CD4-positive, CD25-positive, alpha-beta regulatory T cell (primary cell): ENCODE measurements at regions not wholly inside any gene's neighbourhood (a gene's known extent, or its start where the extent isn't known, plus 50 kb on each side); places are given as distances from the start of the nearest gene placed in this dataset.
A peak's percentile ranks its signal among the peaks of the same experiment; 100 is the strongest.

Source experiments
- ATAC-seq, 2 donors: fragments of 150-1000 bp; cut with Tn5 transposase; one replicate each; pipeline ENCODE4 v1.10.0; 2021; ENCODE audit warnings: low read depth in 2 of 2, moderate number of reproducible peaks in 2 of 2, moderate library complexity in 1 of 2
- DNase-seq, 3 donors: peaks; one replicate each; pipeline versions ENCODE4 v3.0.0 to v3.0.0-alpha.2; 2012 to 2022; ENCODE audit warnings: mixed read lengths in 1 of 3
- H3K27ac ChIP-seq: one replicate; pipeline ENCODE4 v1.7.0; 2013; ENCODE audit warnings: mild to moderate bottlenecking, low read length; ENCODE audit not compliant: insufficient read depth, poor library complexity, severe bottlenecking
- H3K27me3 ChIP-seq: one replicate; pipeline ENCODE4 v1.7.0; 2013; ENCODE audit warnings: low read length; ENCODE audit not compliant: control insufficient read depth, insufficient read depth
- H3K36me3 ChIP-seq: one replicate; pipeline ENCODE4 v1.7.0; 2013; ENCODE audit warnings: mild to moderate bottlenecking, low read length, moderate library complexity; ENCODE audit not compliant: control insufficient read depth, insufficient read depth
- H3K4me1 ChIP-seq: 2 replicates; pipeline ENCODE4 v1.7.0; 2013; ENCODE audit warnings: mild to moderate bottlenecking, low read length; ENCODE audit not compliant: insufficient read depth, control insufficient read depth, poor library complexity, severe bottlenecking
- H3K4me3 ChIP-seq: one replicate; pipeline ENCODE4 v1.7.0; 2013; ENCODE audit warnings: low read depth, mild to moderate bottlenecking, low read length, moderate library complexity
- H3K9me3 ChIP-seq, 2 experiments: 1 replicate in 1 of 2; 2 replicates in 1 of 2; pipeline ENCODE4 v1.7.0; 2013; ENCODE audit warnings: low read length in 2 of 2, mild to moderate bottlenecking in 1 of 2, moderate library complexity in 1 of 2; ENCODE audit not compliant: control insufficient read depth in 2 of 2
- H3K27ac Mint-ChIP-seq, 3 donors: one replicate each; pipeline ENCODE4 v1.8.0; 2020 to 2022; ENCODE audit warnings: mild to moderate bottlenecking in 3 of 3, mixed read lengths in 3 of 3, moderate library complexity in 2 of 3
- H3K27me3 Mint-ChIP-seq: one replicate; pipeline ENCODE4 v1.8.0; 2022; ENCODE audit warnings: mild to moderate bottlenecking, mixed read lengths
- H3K36me3 Mint-ChIP-seq: one replicate; pipeline ENCODE4 v1.8.0; 2020; ENCODE audit warnings: mixed read lengths
- H3K4me1 Mint-ChIP-seq, 4 donors: one replicate each; pipeline ENCODE4 v1.8.0; 2020 to 2022; ENCODE audit warnings: mixed read lengths in 4 of 4, mild to moderate bottlenecking in 1 of 4
- H3K4me3 Mint-ChIP-seq, 4 donors: one replicate each; pipeline ENCODE4 v1.8.0; 2020 to 2022; ENCODE audit warnings: mild to moderate bottlenecking in 4 of 4, mixed read lengths in 4 of 4, moderate library complexity in 3 of 4
- H3K9me3 Mint-ChIP-seq, 7 donors: one replicate each; pipeline ENCODE4 v1.8.0; 2020 to 2022; ENCODE audit warnings: mixed read lengths in 7 of 7, mild to moderate bottlenecking in 3 of 7, moderate library complexity in 2 of 7

- no peak for DNase-seq
- H3K4me1 Mint-ChIP-seq, result peaks cover 0 to 10% (median 4%) of the 10 kb centered on the region in 4 donors
- peaks cover 2% of the 10 kb centered on the region for H3K27me3 Mint-ChIP-seq
- no peaks in the 10 kb centered on the region for H3K27me3 ChIP-seq
- peaks cover 6% of the 10 kb centered on the region for H3K36me3 Mint-ChIP-seq
- H3K4me3 Mint-ChIP-seq, result no peak overlapping the region
- no peaks in the 10 kb centered on the region for H3K4me1 ChIP-seq
- H3K36me3 ChIP-seq, result no peaks in the 10 kb centered on the region
- H3K27ac ChIP-seq, result no peak overlapping the region
- H3K9me3 Mint-ChIP-seq, result no peaks in the 10 kb centered on the region
- no peaks in the 10 kb centered on the region for H3K9me3 ChIP-seq
- no peak for ATAC-seq
- H3K4me3 ChIP-seq, result no peak overlapping the region
- no peak overlapping the region for H3K27ac Mint-ChIP-seq
Observed at GRCh38 chr14:99028041-99028440, 244.0 kb downstream of the BCL11B start.

- H3K27ac Mint-ChIP-seq, result no peak overlapping the region
Observed at GRCh38 chr14:99028521-99028920, 243.5 kb downstream of the BCL11B start.

GRCh38 chr14:99029145-99029915 lies 242.7 kb downstream of the BCL11B start:
- Mint-ChIP-seq H3K27me3 (peaks cover 4% of the 10 kb centered on the region), H3K36me3 (peaks cover 6% of the 10 kb centered on the region), H3K27ac (no peak overlapping the region), H3K9me3 (no peaks in the 10 kb centered on the region), H3K4me1 (peaks cover 0 to 10% (median 4%) of the 10 kb centered on the region in 4 donors), H3K4me3 (no peak overlapping the region)
- Histone ChIP-seq H3K36me3 (no peaks in the 10 kb centered on the region), H3K27ac (no peak overlapping the region), H3K4me1 (no peaks in the 10 kb centered on the region), H3K27me3 (no peaks in the 10 kb centered on the region), H3K4me3 (no peak overlapping the region), H3K9me3 (no peaks in the 10 kb centered on the region)
- DNase-seq (no peak), ATAC-seq (no peak)

More at GRCh38 chr14:99028521-99028920, 243.5 kb downstream of the BCL11B start:
- H3K27me3 Mint-ChIP-seq, result peaks cover 4% of the 10 kb centered on the region
- ATAC-seq, result no peak
- Histone ChIP-seq H3K36me3 (no peaks in the 10 kb centered on the region), H3K9me3 (no peaks in the 10 kb centered on the region), H3K4me1 (no peaks in the 10 kb centered on the region), H3K27ac (no peak overlapping the region), H3K27me3 (no peaks in the 10 kb centered on the region), H3K4me3 (no peak overlapping the region)
- H3K9me3 Mint-ChIP-seq, result no peaks in the 10 kb centered on the region
- H3K4me3 Mint-ChIP-seq, result no peak overlapping the region
- DNase-seq, result no peak
- H3K36me3 Mint-ChIP-seq, result peaks cover 6% of the 10 kb centered on the region
- peaks cover 0 to 10% (median 4%) of the 10 kb centered on the region in 4 donors for H3K4me1 Mint-ChIP-seq

GRCh38 chr14:99029916-99030305 lies 242.1 kb downstream of the BCL11B start:
- H3K27ac Mint-ChIP-seq, result no peak overlapping the region
- ATAC-seq, result no peak
- no peak for DNase-seq
- peaks cover 4% of the 10 kb centered on the region for H3K27me3 Mint-ChIP-seq
- no peaks in the 10 kb centered on the region for H3K36me3 ChIP-seq
- H3K27me3 ChIP-seq, result no peaks in the 10 kb centered on the region
- H3K9me3 Mint-ChIP-seq, result no peaks in the 10 kb centered on the region
- no peak overlapping the region for H3K27ac ChIP-seq
- peaks cover 0 to 10% (median 4%) of the 10 kb centered on the region in 4 donors for H3K4me1 Mint-ChIP-seq
- no peaks in the 10 kb centered on the region for H3K4me1 ChIP-seq
- no peak overlapping the region for H3K4me3 ChIP-seq
- no peak overlapping the region for H3K4me3 Mint-ChIP-seq
- H3K9me3 ChIP-seq, result no peaks in the 10 kb centered on the region
- H3K36me3 Mint-ChIP-seq, result peaks cover 6% of the 10 kb centered on the region

GRCh38 chr14:99030454-99030853 lies 241.5 kb downstream of the BCL11B start:
- DNase-seq (no peak), ATAC-seq (no peak)
- Mint-ChIP-seq H3K4me1 (peaks cover 0 to 10% (median 4%) of the 10 kb centered on the region in 4 donors), H3K9me3 (no peaks in the 10 kb centered on the region), H3K36me3 (peaks cover 6% of the 10 kb centered on the region), H3K27ac (no peak overlapping the region), H3K4me3 (no peak overlapping the region), H3K27me3 (peaks cover 4% of the 10 kb centered on the region)
- H3K36me3 ChIP-seq, result no peaks in the 10 kb centered on the region
- H3K27ac ChIP-seq, result no peak overlapping the region
- no peak overlapping the region for H3K4me3 ChIP-seq
- no peaks in the 10 kb centered on the region for H3K27me3 ChIP-seq
- no peaks in the 10 kb centered on the region for H3K9me3 ChIP-seq
- no peaks in the 10 kb centered on the region for H3K4me1 ChIP-seq

- Mint-ChIP-seq H3K9me3 (no peaks in the 10 kb centered on the region), H3K36me3 (peaks cover 3% of the 10 kb centered on the region), H3K4me3 (no peak overlapping the region), H3K27me3 (peaks cover 4% of the 10 kb centered on the region), H3K27ac (no peak overlapping the region), H3K4me1 (peaks cover 0 to 5% (median 2%) of the 10 kb centered on the region in 4 donors)
- no peaks in the 10 kb centered on the region for H3K27me3 ChIP-seq
- H3K4me3 ChIP-seq, result no peak overlapping the region
- H3K9me3 ChIP-seq, result no peaks in the 10 kb centered on the region
- H3K4me1 ChIP-seq, result no peaks in the 10 kb centered on the region
- no peak for DNase-seq
- no peaks in the 10 kb centered on the region for H3K36me3 ChIP-seq
- H3K27ac ChIP-seq, result no peak overlapping the region
- no peak for ATAC-seq
Observed at GRCh38 chr14:99032759-99033158, 239.2 kb downstream of the BCL11B start.

- Histone ChIP-seq H3K4me3 (no peak overlapping the region), H3K27me3 (no peaks in the 10 kb centered on the region), H3K36me3 (no peaks in the 10 kb centered on the region), H3K27ac (no peak overlapping the region), H3K4me1 (no peaks in the 10 kb centered on the region), H3K9me3 (no peaks in the 10 kb centered on the region)
- peaks cover 0 to under 1% (median 0%) of the 10 kb centered on the region in 7 donors for H3K9me3 Mint-ChIP-seq
- H3K27me3 Mint-ChIP-seq, result peaks cover 4% of the 10 kb centered on the region
- H3K27ac Mint-ChIP-seq, result peak overlapping the region in 1 of 3 donors; percentile 75
- DNase-seq (no peak), ATAC-seq (no peak)
- no peak overlapping the region for H3K4me3 Mint-ChIP-seq
- peaks cover 3% of the 10 kb centered on the region for H3K36me3 Mint-ChIP-seq
- H3K4me1 Mint-ChIP-seq, result peaks cover 0 to 5% (median 2%) of the 10 kb centered on the region in 4 donors
Observed at GRCh38 chr14:99033951-99034350, 238.0 kb downstream of the BCL11B start.

GRCh38 chr14:99034711-99035171 lies 237.3 kb downstream of the BCL11B start:
- no peaks in the 10 kb centered on the region for H3K36me3 ChIP-seq
- no peak overlapping the region for H3K4me3 Mint-ChIP-seq
- DNase-seq (no peak), ATAC-seq (no peak)
- H3K36me3 Mint-ChIP-seq, result peaks cover 3% of the 10 kb centered on the region
- peaks cover 0 to 2% (median 0%) of the 10 kb centered on the region in 7 donors for H3K9me3 Mint-ChIP-seq
- no peaks in the 10 kb centered on the region for H3K27me3 ChIP-seq
- H3K4me1 ChIP-seq, result no peaks in the 10 kb centered on the region
- peaks cover 0 to 5% (median 2%) of the 10 kb centered on the region in 4 donors for H3K4me1 Mint-ChIP-seq
- H3K27ac ChIP-seq, result no peak overlapping the region
- no peak overlapping the region for H3K4me3 ChIP-seq
- H3K9me3 ChIP-seq, result no peaks in the 10 kb centered on the region
- H3K27ac Mint-ChIP-seq, result no peak overlapping the region
- H3K27me3 Mint-ChIP-seq, result peaks cover 4% of the 10 kb centered on the region
